K562 (cell line): ENCODE measurements at regions not wholly inside any gene's neighbourhood (a gene's known extent, or its start where the extent isn't known, plus 50 kb on each side); places are given as distances from the start of the nearest gene placed in this dataset.

Experiments
- ATAC-seq: fragments of 200-7000 bp; cut with Tn5 transposase; 3 replicates; pipeline ENCODE4 v1.9.1; 2020; ENCODE audit warnings: moderate library complexity
- BruUV-seq: library from RNA; stranded (reverse); fragments of 400-500 nt; replicated peaks from 2 replicates; lab custom pipeline; 2021; lab: Mats Ljungman, UMichigan
- CTCF ChIA-PET: fragments of 300-600 bp; formaldehyde crosslinking; extraction: SDS; loops from one replicate; lab custom pipeline; 2021; ENCODE audit warnings: low intra/inter-chr PET ratio; lab: Yijun Ruan, JAX
- POLR2A ChIA-PET: fragments of 300-600, 350-650 bp; sonication (Branson Sonifier 250); formaldehyde crosslinking; extraction: SDS; loops from one replicate; lab custom pipeline; 2021; ENCODE audit warnings: antibody characterized with exemption, inconsistent platforms; lab: Yijun Ruan, JAX
- DNase-seq, 4 experiments: peaks; one replicate each; pipeline versions ENCODE4 v3.0.0 to v3.0.0-alpha.2; 2011 to 2018; ENCODE audit warnings: low spot score in 3 of 4, mixed read lengths in 3 of 4; ENCODE audit errors: extremely low read depth in 1 of 4
- FAIRE-seq: peaks from 2 replicates; lab custom pipeline; 2011; peaks lifted over from hg19 to GRCh38; lab: Jason Lieb, UNC
- H2AFZ ChIP-seq: 2 replicates; pipeline ENCODE4 v1.6.0; 2011; ENCODE audit warnings: low read depth, low read length, control low read depth, inconsistent platforms
- H3K27ac ChIP-seq: fragments of 200-600 bp; 3 replicates; pipeline ENCODE4 v1.8.0; 2011; ENCODE audit warnings: low read depth, mild to moderate bottlenecking, control low read depth, inconsistent platforms, low read length, moderate library complexity, mixed read lengths; ENCODE audit errors: extremely low read depth
- H3K27me3 ChIP-seq, 2 experiments: fragments of 300-600 bp in 1 of 2; 2 replicates in 1 of 2; 3 replicates in 1 of 2; pipeline versions ENCODE4 v1.6.0 to v1.8.0; 2011; ENCODE audit warnings: inconsistent platforms in 2 of 2, low read length in 2 of 2, mild to moderate bottlenecking in 1 of 2, mixed read lengths in 1 of 2, moderate library complexity in 1 of 2; ENCODE audit not compliant: control insufficient read depth in 2 of 2, insufficient read depth in 2 of 2
- H3K36me3 ChIP-seq: fragments of 300-600 bp; 3 replicates; pipeline ENCODE4 v1.8.0; 2011; ENCODE audit warnings: mild to moderate bottlenecking, low read length, inconsistent platforms; ENCODE audit not compliant: control insufficient read depth, insufficient read depth
- H3K4me1 ChIP-seq, 2 experiments: fragments of 200-600 bp in 1 of 2; replicated peaks in 1 of 2; 2 replicates in 1 of 2; 3 replicates in 1 of 2; pipeline versions ENCODE4 v1.5.1 to v1.8.0; 2011; ENCODE audit warnings: inconsistent platforms in 2 of 2, low read length in 2 of 2, mild to moderate bottlenecking in 1 of 2, mixed read lengths in 1 of 2, moderate library complexity in 1 of 2; ENCODE audit not compliant: control insufficient read depth in 2 of 2, insufficient read depth in 2 of 2
- H3K4me2 ChIP-seq: 2 replicates; pipeline ENCODE4 v1.6.1; 2011; ENCODE audit warnings: low read length, control low read depth, inconsistent platforms, mixed read lengths; ENCODE audit not compliant: insufficient read depth
- H3K4me3 ChIP-seq: fragments of 200-600 bp; sonication (generic), shearing (Covaris generic); 2 replicates; pipeline ENCODE4 v1.5.1; 2016; ENCODE audit warnings: control low read depth, inconsistent platforms
- H3K79me2 ChIP-seq: fragments of 200-600 bp; 3 replicates; pipeline ENCODE4 v1.8.0; 2011; ENCODE audit warnings: low read length, inconsistent platforms; ENCODE audit not compliant: control insufficient read depth, insufficient read depth
- H3K9ac ChIP-seq, 2 experiments: 2 replicates each; pipeline versions ENCODE4 v1.6.0 to v1.6.1; 2011; ENCODE audit warnings: low read depth in 2 of 2, low read length in 2 of 2, control low read depth in 1 of 2, inconsistent platforms in 1 of 2, mild to moderate bottlenecking in 1 of 2, mixed read lengths in 1 of 2; ENCODE audit not compliant: insufficient read depth in 1 of 2
- H3K9me1 ChIP-seq: one replicate; pipeline ENCODE4 v1.6.0; 2011; ENCODE audit warnings: inconsistent platforms, mild to moderate bottlenecking, low read length, moderate library complexity; ENCODE audit not compliant: control insufficient read depth, insufficient read depth
- H3K9me3 ChIP-seq: replicated peaks from 2 replicates; pipeline ENCODE4 v1.5.1; 2011; ENCODE audit warnings: low read depth, low read length, inconsistent platforms; ENCODE audit not compliant: control insufficient read depth, insufficient read depth
- H4K20me1 ChIP-seq: replicated peaks from 2 replicates; pipeline ENCODE4 v1.6.1; 2011; ENCODE audit warnings: low read length, inconsistent platforms, mixed read lengths; ENCODE audit not compliant: control insufficient read depth, insufficient read depth
- BRD9 ChIP-seq: fragments of 450-650 bp; IDR thresholded peaks from 2 replicates; pipeline ENCODE4 v1.6.1; 2018; ENCODE audit warnings: low read depth; ENCODE audit not compliant: partially characterized antibody
- CXXC5 ChIP-seq: fragments of 250-450 bp; sonication (Bioruptor Pico); IDR thresholded peaks from 2 replicates; pipeline ENCODE4 v1.8.0; 2022; ENCODE audit warnings: inconsistent platforms, mild to moderate bottlenecking, moderate library complexity
- EWSR1 ChIP-seq: fragments of 450-650 bp; IDR thresholded peaks from 2 replicates; pipeline ENCODE4 v1.6.1; 2018; ENCODE audit warnings: borderline replicate concordance, mild to moderate bottlenecking, low read depth, moderate library complexity; ENCODE audit not compliant: partially characterized antibody
- HDGF ChIP-seq: fragments of 450-650 bp; IDR thresholded peaks from 2 replicates; pipeline ENCODE4 v1.6.1; 2016
- HOXB6 ChIP-seq: fragments of 250-450 bp; sonication (Bioruptor Pico); IDR thresholded peaks from 2 replicates; pipeline ENCODE4 v1.5.1; 2022; ENCODE audit warnings: mild to moderate bottlenecking, borderline replicate concordance
- MAFF ChIP-seq: IDR thresholded peaks from 2 replicates; pipeline ENCODE4 v1.6.1; 2012; ENCODE audit warnings: low read length, improper control_type of control experiment
- MBD2 ChIP-seq: sonication (generic); IDR thresholded peaks from 2 replicates; pipeline ENCODE4 v1.6.1; 2016; ENCODE audit warnings: low read depth, borderline replicate concordance
- ZNF311 ChIP-seq: fragments of 250-450 bp; sonication (Bioruptor Pico); IDR thresholded peaks from 2 replicates; pipeline ENCODE4 v1.4.0; 2020; ENCODE audit warnings: mild to moderate bottlenecking, moderate library complexity
- WGBS: fragments of 100-300 bp; shearing (Covaris generic); methylation state at CpG from one replicate; pipeline ENCODE4 v1.1.6; 2016; ENCODE audit warnings: low coverage, mixed read lengths; ENCODE audit not compliant: insufficient coverage; ENCODE audit errors: missing lambda C conversion rate; 5-methylcytosine and 5-hydroxymethylcytosine counted together
- in situ Hi-C: fragments of 300-500 bp; cut with MboI; formaldehyde crosslinking; loops from 4 replicates; pipeline ENCODE4 v1.15.0; 2018; ENCODE audit warnings: inconsistent platforms, mixed read lengths
- intact Hi-C: fragments of 100-400 bp; cut with micrococcal nuclease; formaldehyde crosslinking; loops from 2 replicates; pipeline ENCODE4 v1.14.2; 2022
- TF ChIP-seq, protein P1 (sequence below): sonication (generic); formaldehyde crosslinking; IDR thresholded peaks from 2 replicates; pipeline ENCODE4 v1.8.1; 2023; ENCODE audit warnings: missing genetic modification reagents, mild to moderate bottlenecking, borderline replicate concordance
- TF ChIP-seq, protein P2 (sequence below): fragments of 250-450 bp; sonication (Bioruptor Pico); IDR thresholded peaks from 2 replicates; pipeline ENCODE4 v1.4.0; 2020; ENCODE audit warnings: mild to moderate bottlenecking, moderate library complexity, borderline replicate concordance
- TF ChIP-seq, protein P3 (sequence below): IDR thresholded peaks from 2 replicates; pipeline ENCODE4 v1.6.1; 2011; ENCODE audit warnings: borderline replicate concordance, low read depth, mild to moderate bottlenecking, moderate library complexity, low read length; ENCODE audit not compliant: insufficient read depth, poor library complexity, severe bottlenecking
- TF ChIP-seq, protein P4 (sequence below): fragments of 450-650 bp; formaldehyde crosslinking; conservative IDR thresholded peaks from 2 replicates; pipeline ENCODE4 v1.4.0; 2022; ENCODE audit warnings: mild to moderate bottlenecking, missing genetic modification characterization

DNA sequence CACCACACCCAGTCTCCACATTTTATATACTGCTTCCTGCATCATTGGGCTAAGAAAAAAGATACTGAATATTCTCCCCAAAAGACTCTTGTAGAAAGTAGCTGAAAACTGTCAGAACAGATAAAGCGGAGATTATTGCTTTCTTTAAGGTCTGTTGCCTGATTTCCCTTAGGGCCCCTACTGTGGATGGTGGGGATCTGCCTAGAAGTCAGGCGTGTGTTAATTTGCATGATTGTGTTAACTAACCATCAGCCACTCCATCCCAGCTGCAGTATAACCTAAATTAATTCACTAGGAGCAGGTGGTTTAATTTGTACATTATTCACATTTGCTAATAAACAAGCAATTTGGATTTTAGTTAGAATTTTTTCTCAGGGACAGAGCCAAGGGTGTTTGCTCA lies 360.3 kb downstream of the FBXW7 start:
- Histone ChIP-seq H3K9ac (no peak overlapping the region), H3K9me3 (no peaks in the 10 kb centered on the region), H3K27ac (no peak overlapping the region), H3K4me2 (no peak overlapping the region), H2AFZ (no peak overlapping the region), H3K36me3 (no peaks in the 10 kb centered on the region), H3K79me2 (no peaks in the 10 kb centered on the region), H3K27me3 (peaks cover 0 to 10% of the 10 kb centered on the region in 2 experiments; a peak in 2 of 5 replicates), H3K4me3 (no peak overlapping the region), H3K9me1 (no peaks in the 10 kb centered on the region), H3K4me1 (peaks cover 0 to 5% of the 10 kb centered on the region in 2 experiments; a peak in 2 of 5 replicates), H4K20me1 (no peaks in the 10 kb centered on the region)
- CTCF ChIA-PET, result no interaction called here
- ATAC-seq (no peak), DNase-seq (no peak), FAIRE-seq (no peak)
- POLR2A ChIA-PET, result no interaction called here
- intact Hi-C loops (no loop called here), in situ Hi-C loops (no loop called here)
- WGBS, result 5% methylated on average over 2 of the region's 2 CpGs
- BruUV-seq, result no TSS peak
- TF ChIP-seq, protein P1, sequence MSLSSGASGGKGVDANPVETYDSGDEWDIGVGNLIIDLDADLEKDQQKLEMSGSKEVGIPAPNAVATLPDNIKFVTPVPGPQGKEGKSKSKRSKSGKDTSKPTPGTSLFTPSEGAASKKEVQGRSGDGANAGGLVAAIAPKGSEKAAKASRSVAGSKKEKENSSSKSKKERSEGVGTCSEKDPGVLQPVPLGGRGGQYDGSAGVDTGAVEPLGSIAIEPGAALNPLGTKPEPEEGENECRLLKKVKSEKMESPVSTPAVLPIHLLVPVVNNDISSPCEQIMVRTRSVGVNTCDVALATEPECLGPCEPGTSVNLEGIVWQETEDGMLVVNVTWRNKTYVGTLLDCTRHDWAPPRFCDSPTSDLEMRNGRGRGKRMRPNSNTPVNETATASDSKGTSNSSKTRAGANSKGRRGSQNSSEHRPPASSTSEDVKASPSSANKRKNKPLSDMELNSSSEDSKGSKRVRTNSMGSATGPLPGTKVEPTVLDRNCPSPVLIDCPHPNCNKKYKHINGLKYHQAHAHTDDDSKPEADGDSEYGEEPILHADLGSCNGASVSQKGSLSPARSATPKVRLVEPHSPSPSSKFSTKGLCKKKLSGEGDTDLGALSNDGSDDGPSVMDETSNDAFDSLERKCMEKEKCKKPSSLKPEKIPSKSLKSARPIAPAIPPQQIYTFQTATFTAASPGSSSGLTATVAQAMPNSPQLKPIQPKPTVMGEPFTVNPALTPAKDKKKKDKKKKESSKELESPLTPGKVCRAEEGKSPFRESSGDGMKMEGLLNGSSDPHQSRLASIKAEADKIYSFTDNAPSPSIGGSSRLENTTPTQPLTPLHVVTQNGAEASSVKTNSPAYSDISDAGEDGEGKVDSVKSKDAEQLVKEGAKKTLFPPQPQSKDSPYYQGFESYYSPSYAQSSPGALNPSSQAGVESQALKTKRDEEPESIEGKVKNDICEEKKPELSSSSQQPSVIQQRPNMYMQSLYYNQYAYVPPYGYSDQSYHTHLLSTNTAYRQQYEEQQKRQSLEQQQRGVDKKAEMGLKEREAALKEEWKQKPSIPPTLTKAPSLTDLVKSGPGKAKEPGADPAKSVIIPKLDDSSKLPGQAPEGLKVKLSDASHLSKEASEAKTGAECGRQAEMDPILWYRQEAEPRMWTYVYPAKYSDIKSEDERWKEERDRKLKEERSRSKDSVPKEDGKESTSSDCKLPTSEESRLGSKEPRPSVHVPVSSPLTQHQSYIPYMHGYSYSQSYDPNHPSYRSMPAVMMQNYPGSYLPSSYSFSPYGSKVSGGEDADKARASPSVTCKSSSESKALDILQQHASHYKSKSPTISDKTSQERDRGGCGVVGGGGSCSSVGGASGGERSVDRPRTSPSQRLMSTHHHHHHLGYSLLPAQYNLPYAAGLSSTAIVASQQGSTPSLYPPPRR (CRISPR knock-in tag), result no peak
- TF ChIP-seq HDGF (no peak), MBD2 (no peak), MAFF (no peak), ZNF311 (CRISPR knock-in tag) (no peak), CXXC5 (no peak), BRD9 (no peak), HOXB6 (no peak), EWSR1 (no peak)
- TF ChIP-seq, protein P2, sequence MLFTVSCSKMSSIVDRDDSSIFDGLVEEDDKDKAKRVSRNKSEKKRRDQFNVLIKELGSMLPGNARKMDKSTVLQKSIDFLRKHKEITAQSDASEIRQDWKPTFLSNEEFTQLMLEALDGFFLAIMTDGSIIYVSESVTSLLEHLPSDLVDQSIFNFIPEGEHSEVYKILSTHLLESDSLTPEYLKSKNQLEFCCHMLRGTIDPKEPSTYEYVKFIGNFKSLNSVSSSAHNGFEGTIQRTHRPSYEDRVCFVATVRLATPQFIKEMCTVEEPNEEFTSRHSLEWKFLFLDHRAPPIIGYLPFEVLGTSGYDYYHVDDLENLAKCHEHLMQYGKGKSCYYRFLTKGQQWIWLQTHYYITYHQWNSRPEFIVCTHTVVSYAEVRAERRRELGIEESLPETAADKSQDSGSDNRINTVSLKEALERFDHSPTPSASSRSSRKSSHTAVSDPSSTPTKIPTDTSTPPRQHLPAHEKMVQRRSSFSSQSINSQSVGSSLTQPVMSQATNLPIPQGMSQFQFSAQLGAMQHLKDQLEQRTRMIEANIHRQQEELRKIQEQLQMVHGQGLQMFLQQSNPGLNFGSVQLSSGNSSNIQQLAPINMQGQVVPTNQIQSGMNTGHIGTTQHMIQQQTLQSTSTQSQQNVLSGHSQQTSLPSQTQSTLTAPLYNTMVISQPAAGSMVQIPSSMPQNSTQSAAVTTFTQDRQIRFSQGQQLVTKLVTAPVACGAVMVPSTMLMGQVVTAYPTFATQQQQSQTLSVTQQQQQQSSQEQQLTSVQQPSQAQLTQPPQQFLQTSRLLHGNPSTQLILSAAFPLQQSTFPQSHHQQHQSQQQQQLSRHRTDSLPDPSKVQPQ, result no peak
- TF ChIP-seq, protein P3, sequence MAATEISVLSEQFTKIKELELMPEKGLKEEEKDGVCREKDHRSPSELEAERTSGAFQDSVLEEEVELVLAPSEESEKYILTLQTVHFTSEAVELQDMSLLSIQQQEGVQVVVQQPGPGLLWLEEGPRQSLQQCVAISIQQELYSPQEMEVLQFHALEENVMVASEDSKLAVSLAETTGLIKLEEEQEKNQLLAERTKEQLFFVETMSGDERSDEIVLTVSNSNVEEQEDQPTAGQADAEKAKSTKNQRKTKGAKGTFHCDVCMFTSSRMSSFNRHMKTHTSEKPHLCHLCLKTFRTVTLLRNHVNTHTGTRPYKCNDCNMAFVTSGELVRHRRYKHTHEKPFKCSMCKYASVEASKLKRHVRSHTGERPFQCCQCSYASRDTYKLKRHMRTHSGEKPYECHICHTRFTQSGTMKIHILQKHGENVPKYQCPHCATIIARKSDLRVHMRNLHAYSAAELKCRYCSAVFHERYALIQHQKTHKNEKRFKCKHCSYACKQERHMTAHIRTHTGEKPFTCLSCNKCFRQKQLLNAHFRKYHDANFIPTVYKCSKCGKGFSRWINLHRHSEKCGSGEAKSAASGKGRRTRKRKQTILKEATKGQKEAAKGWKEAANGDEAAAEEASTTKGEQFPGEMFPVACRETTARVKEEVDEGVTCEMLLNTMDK, result no peak
- TF ChIP-seq, protein P4, sequence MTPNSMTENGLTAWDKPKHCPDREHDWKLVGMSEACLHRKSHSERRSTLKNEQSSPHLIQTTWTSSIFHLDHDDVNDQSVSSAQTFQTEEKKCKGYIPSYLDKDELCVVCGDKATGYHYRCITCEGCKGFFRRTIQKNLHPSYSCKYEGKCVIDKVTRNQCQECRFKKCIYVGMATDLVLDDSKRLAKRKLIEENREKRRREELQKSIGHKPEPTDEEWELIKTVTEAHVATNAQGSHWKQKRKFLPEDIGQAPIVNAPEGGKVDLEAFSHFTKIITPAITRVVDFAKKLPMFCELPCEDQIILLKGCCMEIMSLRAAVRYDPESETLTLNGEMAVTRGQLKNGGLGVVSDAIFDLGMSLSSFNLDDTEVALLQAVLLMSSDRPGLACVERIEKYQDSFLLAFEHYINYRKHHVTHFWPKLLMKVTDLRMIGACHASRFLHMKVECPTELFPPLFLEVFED, result no peak
